Tibial nerve (tissue), 4 donors: ENCODE measurements at regions not wholly inside any gene's neighbourhood (a gene's known extent, or its start where the extent isn't known, plus 50 kb on each side); places are given as distances from the start of the nearest gene placed in this dataset.

Source experiments
- DNase-seq, 2 donors: peaks; one replicate each; pipeline ENCODE4 v3.0.0-alpha.2; 2019; ENCODE audit warnings: low spot score in 2 of 2
- H3K27ac ChIP-seq, 4 donors: fragments of 200-600 bp; sonication (generic) in 3 of 4; one replicate each; pipeline ENCODE4 v1.5.1; 2017 to 2019; ENCODE audit warnings: mild to moderate bottlenecking in 1 of 4
- H3K27me3 ChIP-seq, 2 donors: fragments of 200-600 bp; sonication (generic) in 1 of 2; one replicate each; pipeline versions ENCODE4 v1.5.1 to v1.6.0; 2017 to 2019
- H3K36me3 ChIP-seq, 3 donors: fragments of 200-600 bp; sonication (generic); one replicate each; pipeline ENCODE4 v1.5.1; 2018 to 2019
- H3K4me1 ChIP-seq, 4 donors: fragments of 200-600 bp; sonication (generic) in 3 of 4; one replicate each; pipeline ENCODE4 v1.5.1; 2017 to 2019
- H3K4me3 ChIP-seq, 4 donors: fragments of 200-600 bp; sonication (generic) in 3 of 4; one replicate each; pipeline ENCODE4 v1.5.1; 2017 to 2019; ENCODE audit warnings: mild to moderate bottlenecking in 1 of 4, moderate library complexity in 1 of 4
- H3K9me3 ChIP-seq, 4 donors: fragments of 200-600 bp; sonication (generic) in 3 of 4; one replicate each; pipeline ENCODE4 v1.5.1; 2017 to 2019
- EP300 ChIP-seq, 2 donors: sonication (generic); formaldehyde crosslinking; IDR thresholded peaks; one replicate each; pipeline ENCODE4 v1.6.1; 2017; ENCODE audit warnings: antibody characterized with exemption in 2 of 2, mild to moderate bottlenecking in 1 of 2
- POLR2A ChIP-seq, 2 donors: fragments of 450-650 bp; IDR thresholded peaks; one replicate each; pipeline ENCODE4 v1.6.1; 2017; ENCODE audit warnings: antibody characterized with exemption in 2 of 2, mild to moderate bottlenecking in 2 of 2, moderate library complexity in 2 of 2
- WGBS, 2 donors: methylation state at CpG; one replicate each; pipeline ENCODE4 v1.1.5; 2018; 5-methylcytosine and 5-hydroxymethylcytosine counted together
- TF ChIP-seq, protein P1 (sequence below), 5 experiments: fragments of 200-600 bp in 3 of 5; fragments of 450-650 bp in 2 of 5; sonication (generic) in 3 of 5; IDR thresholded peaks; one replicate each; pipeline ENCODE4 v1.5.1; 2016 to 2019; ENCODE audit warnings: antibody characterized with exemption in 5 of 5, mild to moderate bottlenecking in 3 of 5, moderate library complexity in 2 of 5

- TF ChIP-seq EP300 (IDR thresholded peaks at IDR 0.05) (no peak), POLR2A (IDR thresholded peaks at IDR 0.05) (no peak)
- TF ChIP-seq, protein P1, sequence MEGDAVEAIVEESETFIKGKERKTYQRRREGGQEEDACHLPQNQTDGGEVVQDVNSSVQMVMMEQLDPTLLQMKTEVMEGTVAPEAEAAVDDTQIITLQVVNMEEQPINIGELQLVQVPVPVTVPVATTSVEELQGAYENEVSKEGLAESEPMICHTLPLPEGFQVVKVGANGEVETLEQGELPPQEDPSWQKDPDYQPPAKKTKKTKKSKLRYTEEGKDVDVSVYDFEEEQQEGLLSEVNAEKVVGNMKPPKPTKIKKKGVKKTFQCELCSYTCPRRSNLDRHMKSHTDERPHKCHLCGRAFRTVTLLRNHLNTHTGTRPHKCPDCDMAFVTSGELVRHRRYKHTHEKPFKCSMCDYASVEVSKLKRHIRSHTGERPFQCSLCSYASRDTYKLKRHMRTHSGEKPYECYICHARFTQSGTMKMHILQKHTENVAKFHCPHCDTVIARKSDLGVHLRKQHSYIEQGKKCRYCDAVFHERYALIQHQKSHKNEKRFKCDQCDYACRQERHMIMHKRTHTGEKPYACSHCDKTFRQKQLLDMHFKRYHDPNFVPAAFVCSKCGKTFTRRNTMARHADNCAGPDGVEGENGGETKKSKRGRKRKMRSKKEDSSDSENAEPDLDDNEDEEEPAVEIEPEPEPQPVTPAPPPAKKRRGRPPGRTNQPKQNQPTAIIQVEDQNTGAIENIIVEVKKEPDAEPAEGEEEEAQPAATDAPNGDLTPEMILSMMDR (IDR thresholded peaks at IDR 0.05) = no peak
- H3K27me3 ChIP-seq = no peaks in the 10 kb centered on the region
- 87 to 88% methylated on average over 11 of the region's 11 CpGs for WGBS, 2 donors
- peaks cover 0 to 38% (median 4%) of the 10 kb centered on the region in 4 donors for H3K4me1 ChIP-seq
- H3K27ac ChIP-seq = peak overlapping the region in 2 of 4 donors; percentile 37 to 40
- no peak for DNase-seq
- H3K9me3 ChIP-seq = no peaks in the 10 kb centered on the region
- H3K36me3 ChIP-seq = no peaks in the 10 kb centered on the region
- H3K4me3 ChIP-seq = no peak overlapping the region
These were observed 64.4 kb upstream of the NCOR2 start for GRCh38 chr12:124631681-124632256.

DNA sequence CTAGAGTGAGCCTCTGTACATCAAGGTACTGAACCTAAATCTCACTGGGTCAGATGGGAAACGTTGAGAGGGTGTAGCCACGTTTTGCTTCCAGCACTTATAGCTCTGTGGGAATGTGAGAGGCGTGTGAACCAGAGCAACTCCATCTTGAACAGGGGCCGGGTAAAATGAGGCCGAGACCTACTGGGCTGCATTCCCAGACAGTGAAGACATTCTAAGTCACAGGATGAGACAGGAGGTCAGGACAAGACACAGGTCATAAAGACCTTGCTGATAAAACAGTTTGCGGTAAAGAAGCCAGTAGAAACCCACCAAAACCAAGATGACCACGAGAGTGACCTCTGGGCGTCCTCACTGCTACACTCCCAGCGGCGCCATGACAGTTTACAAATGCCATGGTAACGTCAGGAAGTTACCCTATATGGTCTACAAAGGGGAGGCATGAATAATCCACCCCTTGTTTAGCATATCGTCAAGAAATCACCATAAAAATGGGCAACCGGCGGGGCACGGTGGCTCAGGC is 63.4 kb upstream of the NCOR2 start:
- no peak for DNase-seq
- H3K36me3 ChIP-seq = no peaks in the 10 kb centered on the region
- peaks cover 0 to 48% (median 13%) of the 10 kb centered on the region in 4 donors for H3K4me1 ChIP-seq
- no peaks in the 10 kb centered on the region for H3K27me3 ChIP-seq
- 87 to 88% methylated on average over 15 of the region's 15 CpGs for WGBS, 2 donors
- H3K9me3 ChIP-seq = no peaks in the 10 kb centered on the region
- TF ChIP-seq, protein P1 (IDR thresholded peaks at IDR 0.05) = no peak
- TF ChIP-seq POLR2A (IDR thresholded peaks at IDR 0.05) = no peak
- TF ChIP-seq EP300 (IDR thresholded peaks at IDR 0.05) = no peak
- H3K27ac ChIP-seq = no peak overlapping the region
- H3K4me3 ChIP-seq = no peak overlapping the region

GRCh38 chr12:124629789-124630480 is 62.5 kb upstream of the NCOR2 start:
- 48 to 64% methylated on average over 12 of the region's 12 CpGs for WGBS, 2 donors
- Histone ChIP-seq H3K27ac (peak overlapping the region in 2 of 4 donors; percentile 9 to 52), H3K9me3 (no peaks in the 10 kb centered on the region), H3K36me3 (no peaks in the 10 kb centered on the region), H3K4me3 (no peak overlapping the region), H3K4me1 (peaks cover 0 to 57% (median 19%) of the 10 kb centered on the region in 4 donors), H3K27me3 (no peaks in the 10 kb centered on the region)
- TF ChIP-seq EP300 (IDR thresholded peaks at IDR 0.05) (no peak), POLR2A (IDR thresholded peaks at IDR 0.05) (no peak)
- TF ChIP-seq, protein P1 (IDR thresholded peaks at IDR 0.05) = no peak
- DNase-seq = no peak

DNA sequence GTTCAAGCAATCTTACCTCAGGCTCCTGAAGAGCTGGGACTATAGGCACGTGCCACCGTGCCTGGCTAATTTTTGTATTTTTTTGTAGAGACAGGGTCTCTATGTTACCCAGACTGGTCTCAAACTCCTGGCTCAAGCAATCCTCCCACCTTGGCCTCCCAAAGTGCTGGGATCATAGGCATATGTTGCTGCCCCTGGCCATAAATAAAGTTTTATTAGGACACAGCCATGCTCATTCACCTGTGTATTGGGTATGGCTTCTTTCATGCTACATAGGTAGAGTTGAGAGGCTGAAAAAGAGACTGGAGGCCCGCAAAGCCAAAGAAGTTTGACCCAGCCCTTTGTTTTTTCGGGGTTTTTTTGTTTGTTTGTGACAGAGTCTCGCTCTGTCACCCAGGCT is 61.7 kb upstream of the NCOR2 start:
- H3K27ac ChIP-seq = peak overlapping the region in 2 of 4 donors; percentile 9 to 52

GRCh38 chr12:124627956-124628355 is 60.5 kb upstream of the NCOR2 start:
- Histone ChIP-seq H3K27ac (peak overlapping the region in 2 of 4 donors; percentile 11 to 20), H3K4me3 (no peak overlapping the region), H3K9me3 (peaks cover 0 to 7% (median 0%) of the 10 kb centered on the region in 4 donors), H3K27me3 (no peaks in the 10 kb centered on the region), H3K36me3 (no peaks in the 10 kb centered on the region), H3K4me1 (peaks cover 0 to 52% (median 19%) of the 10 kb centered on the region in 4 donors)
- DNase-seq = no peak
- TF ChIP-seq POLR2A (IDR thresholded peaks at IDR 0.05) (no peak), EP300 (IDR thresholded peaks at IDR 0.05) (no peak)
- TF ChIP-seq, protein P1 (IDR thresholded peaks at IDR 0.05) = no peak
- 82% methylated on average over 3 of the region's 3 CpGs for WGBS, 2 donors

More for the DNA sequence above, 61.7 kb upstream of the NCOR2 start:
- Histone ChIP-seq H3K4me1 (peaks cover 0 to 57% (median 19%) of the 10 kb centered on the region in 4 donors), H3K27me3 (no peaks in the 10 kb centered on the region), H3K9me3 (no peaks in the 10 kb centered on the region), H3K4me3 (no peak overlapping the region), H3K36me3 (no peaks in the 10 kb centered on the region)
- 93 to 98% methylated on average over 5 of the region's 5 CpGs for WGBS, 2 donors
- TF ChIP-seq EP300 (IDR thresholded peaks at IDR 0.05) = no peak
- no peak for DNase-seq
